B cell (primary cell): ENCODE measurements at regions not wholly inside any gene's neighbourhood (a gene's known extent, or its start where the extent isn't known, plus 50 kb on each side); places are given as distances from the start of the nearest gene placed in this dataset.

Experiments used
- ATAC-seq: fragments of 200-7000 bp; cut with Tn5 transposase; one replicate; pipeline ENCODE4 v1.10.0; 2021; ENCODE audit warnings: low read depth, mild to moderate bottlenecking, moderate number of reproducible peaks, moderate library complexity
- CTCF ChIA-PET: fragments of 350-600 bp; sonication (Branson Sonifier 250); formaldehyde crosslinking; loops from one replicate; lab custom pipeline; 2021; ENCODE audit warnings: antibody characterized with exemption, inconsistent platforms; lab: Charles Lee
- POLR2A ChIA-PET: fragments of 350-600 bp; sonication (Branson Sonifier 250); formaldehyde crosslinking; loops from one replicate; lab custom pipeline; 2021; ENCODE audit warnings: antibody characterized with exemption; lab: Charles Lee
- DNase-seq: peaks from one replicate; pipeline ENCODE4 v3.0.0; 2013
- H2AFZ ChIP-seq: 2 replicates; pipeline ENCODE4 v1.6.1; 2012; ENCODE audit warnings: mild to moderate bottlenecking, low read depth, low read length; ENCODE audit not compliant: insufficient read depth, poor library complexity, severe bottlenecking
- H3K27ac ChIP-seq, 2 donors: 1 replicate in 1 of 2; 2 replicates in 1 of 2; pipeline ENCODE4 v1.5.1; 2012 to 2013; ENCODE audit warnings: low read length in 2 of 2, mild to moderate bottlenecking in 2 of 2, moderate library complexity in 1 of 2
- H3K27me3 ChIP-seq, 4 experiments: fragments of 200-600 bp in 1 of 4; sonication (generic) in 1 of 4; replicated peaks in 1 of 4; 1 replicate in 2 of 4; 2 replicates in 2 of 4; pipeline versions ENCODE4 v1.6.1 to v1.7.0; 2013 to 2016; ENCODE audit warnings: low read length in 3 of 4, mild to moderate bottlenecking in 2 of 4, mixed read lengths in 1 of 4, moderate library complexity in 1 of 4; ENCODE audit not compliant: insufficient read depth in 4 of 4, control insufficient read depth in 3 of 4; ENCODE audit errors: control extremely low read depth in 1 of 4
- H3K36me3 ChIP-seq, 2 experiments: replicated peaks in 1 of 2; 1 replicate in 1 of 2; 2 replicates in 1 of 2; pipeline versions ENCODE4 v1.6.1 to v1.7.1; 2013; ENCODE audit warnings: low read length in 1 of 2; ENCODE audit not compliant: insufficient read depth in 2 of 2, control insufficient read depth in 1 of 2; ENCODE audit errors: control extremely low read depth in 1 of 2, extremely low read depth in 1 of 2
- H3K4me1 ChIP-seq, 2 donors: fragments of 200-600 bp in 1 of 2; sonication (generic) in 1 of 2; 1 replicate in 1 of 2; 2 replicates in 1 of 2; pipeline versions ENCODE4 v1.5.1 to v1.6.1; 2013 to 2017; ENCODE audit warnings: low read length in 2 of 2; ENCODE audit not compliant: control insufficient read depth in 2 of 2, insufficient read depth in 2 of 2
- H3K4me2 ChIP-seq: replicated peaks from 2 replicates; pipeline ENCODE3; 2012; ENCODE audit warnings: mild to moderate bottlenecking, low read depth, low read length; ENCODE audit not compliant: poor library complexity, severe bottlenecking
- H3K4me3 ChIP-seq, 5 experiments: fragments of 200-600 bp in 1 of 5; sonication (generic) in 1 of 5; 1 replicate in 3 of 5; 2 replicates in 2 of 5; pipeline versions ENCODE4 v1.5.1 to v1.7.0; 2011 to 2016; ENCODE audit warnings: low read length in 4 of 5, mild to moderate bottlenecking in 4 of 5, low read depth in 2 of 5, control low read depth in 1 of 5, moderate library complexity in 1 of 5; ENCODE audit not compliant: insufficient read depth in 1 of 5; ENCODE audit errors: control extremely low read depth in 1 of 5, extremely low read depth in 1 of 5
- H3K79me2 ChIP-seq: fragments of 200-600 bp; sonication (generic); one replicate; pipeline ENCODE4 v1.6.0; 2016; ENCODE audit warnings: low read length; ENCODE audit not compliant: control insufficient read depth, insufficient read depth
- H3K9ac ChIP-seq: fragments of 200-600 bp; sonication (generic); 2 replicates; pipeline ENCODE4 v1.6.1; 2017; ENCODE audit warnings: mild to moderate bottlenecking, low read length, moderate library complexity
- H3K9me3 ChIP-seq, 3 donors: one replicate each; pipeline versions ENCODE4 v1.6.1 to v1.7.1; 2013; ENCODE audit warnings: low read length in 2 of 3; ENCODE audit not compliant: control insufficient read depth in 2 of 3, insufficient read depth in 1 of 3; ENCODE audit errors: control extremely low read depth in 1 of 3
- H4K20me1 ChIP-seq: 2 replicates; pipeline ENCODE4 v1.6.0; 2012; ENCODE audit warnings: mild to moderate bottlenecking, low read length; ENCODE audit not compliant: insufficient read depth, control insufficient read depth, poor library complexity, severe bottlenecking
- H3K27ac Mint-ChIP-seq: one replicate; pipeline ENCODE4 v1.8.0; 2021; ENCODE audit warnings: mixed read lengths
- H3K27me3 Mint-ChIP-seq: one replicate; pipeline ENCODE4 v1.8.0; 2021; ENCODE audit warnings: mixed read lengths
- H3K4me1 Mint-ChIP-seq: one replicate; pipeline ENCODE4 v1.8.0; 2021; ENCODE audit warnings: mixed read lengths
- H3K4me3 Mint-ChIP-seq: one replicate; pipeline ENCODE4 v1.8.0; 2021; ENCODE audit warnings: mixed read lengths
- H3K9me3 Mint-ChIP-seq: one replicate; pipeline ENCODE4 v1.8.0; 2022; ENCODE audit warnings: mixed read lengths; ENCODE audit not compliant: insufficient read depth
- EZH2 ChIP-seq: IDR thresholded peaks from 2 replicates; pipeline ENCODE4 v1.6.1; 2012; ENCODE audit warnings: borderline replicate concordance, low read depth, mild to moderate bottlenecking, moderate library complexity, low read length; ENCODE audit not compliant: insufficient read depth, poor library complexity, severe bottlenecking
- WGBS: methylation state at CpG from one replicate; pipeline ENCODE4 v1.1.5; 2013; ENCODE audit warnings: missing lambda C conversion rate; ENCODE audit not compliant: insufficient coverage; 5-methylcytosine and 5-hydroxymethylcytosine counted together
- intact Hi-C: fragments of 100-400 bp; cut with micrococcal nuclease; formaldehyde crosslinking; loops from one replicate; pipeline ENCODE4 v1.10.0; 2022
- TF ChIP-seq, protein P1 (sequence below): fragments of 200-600 bp; IDR thresholded peaks from one replicate; pipeline ENCODE4 v1.8.0; 2022; ENCODE audit warnings: antibody characterized with exemption, mild to moderate bottlenecking

DNA sequence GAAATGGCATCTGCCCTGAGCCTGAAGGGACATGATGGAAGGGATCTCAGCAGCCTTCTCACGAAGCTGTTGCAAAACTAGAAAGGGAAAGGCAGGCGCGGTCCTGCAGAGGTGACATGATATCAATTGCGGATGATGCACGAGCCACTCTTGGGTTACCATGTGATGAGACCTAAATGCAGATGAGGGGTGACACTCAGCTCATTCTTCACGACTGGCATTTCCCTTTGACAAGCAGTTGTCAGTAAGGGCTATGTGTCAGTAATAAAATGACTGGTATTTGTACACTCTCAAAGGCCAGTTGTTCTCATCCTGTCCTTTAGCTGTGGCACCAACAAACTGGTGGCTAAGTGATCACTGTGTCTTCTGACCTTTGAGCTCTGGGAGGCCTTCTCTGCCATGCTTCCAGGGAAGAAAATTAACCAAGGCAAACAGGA, 273.6 kb downstream of the ETAA1 start:
- no peaks in the 10 kb centered on the region for H3K36me3 ChIP-seq
- H3K4me3 ChIP-seq, result no peak overlapping the region
- ChIA-PET CTCF (no interaction called here), POLR2A (no interaction called here)
- Mint-ChIP-seq H3K4me1 (no peaks in the 10 kb centered on the region), H3K4me3 (no peak overlapping the region), H3K27me3 (peaks cover 14% of the 10 kb centered on the region), H3K9me3 (no peaks in the 10 kb centered on the region), H3K27ac (no peak overlapping the region)
- no peaks in the 10 kb centered on the region for H3K27me3 ChIP-seq
- H3K9me3 ChIP-seq, result no peaks in the 10 kb centered on the region
- TF ChIP-seq, protein P1, sequence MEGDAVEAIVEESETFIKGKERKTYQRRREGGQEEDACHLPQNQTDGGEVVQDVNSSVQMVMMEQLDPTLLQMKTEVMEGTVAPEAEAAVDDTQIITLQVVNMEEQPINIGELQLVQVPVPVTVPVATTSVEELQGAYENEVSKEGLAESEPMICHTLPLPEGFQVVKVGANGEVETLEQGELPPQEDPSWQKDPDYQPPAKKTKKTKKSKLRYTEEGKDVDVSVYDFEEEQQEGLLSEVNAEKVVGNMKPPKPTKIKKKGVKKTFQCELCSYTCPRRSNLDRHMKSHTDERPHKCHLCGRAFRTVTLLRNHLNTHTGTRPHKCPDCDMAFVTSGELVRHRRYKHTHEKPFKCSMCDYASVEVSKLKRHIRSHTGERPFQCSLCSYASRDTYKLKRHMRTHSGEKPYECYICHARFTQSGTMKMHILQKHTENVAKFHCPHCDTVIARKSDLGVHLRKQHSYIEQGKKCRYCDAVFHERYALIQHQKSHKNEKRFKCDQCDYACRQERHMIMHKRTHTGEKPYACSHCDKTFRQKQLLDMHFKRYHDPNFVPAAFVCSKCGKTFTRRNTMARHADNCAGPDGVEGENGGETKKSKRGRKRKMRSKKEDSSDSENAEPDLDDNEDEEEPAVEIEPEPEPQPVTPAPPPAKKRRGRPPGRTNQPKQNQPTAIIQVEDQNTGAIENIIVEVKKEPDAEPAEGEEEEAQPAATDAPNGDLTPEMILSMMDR, result no peak
- TF ChIP-seq EZH2, result no peak
- H2AFZ ChIP-seq, result no peak overlapping the region
- no peaks in the 10 kb centered on the region for H3K4me1 ChIP-seq
- H3K4me2 ChIP-seq, result no peak overlapping the region
- WGBS, result 78% methylated on average over 6 of the region's 6 CpGs
- DNase-seq (no peak), ATAC-seq (no peak)
- intact Hi-C loops, result no loop called here
- H3K27ac ChIP-seq, result no peak overlapping the region
- H4K20me1 ChIP-seq, result no peaks in the 10 kb centered on the region
- no peak overlapping the region for H3K9ac ChIP-seq
- no peaks in the 10 kb centered on the region for H3K79me2 ChIP-seq

DNA sequence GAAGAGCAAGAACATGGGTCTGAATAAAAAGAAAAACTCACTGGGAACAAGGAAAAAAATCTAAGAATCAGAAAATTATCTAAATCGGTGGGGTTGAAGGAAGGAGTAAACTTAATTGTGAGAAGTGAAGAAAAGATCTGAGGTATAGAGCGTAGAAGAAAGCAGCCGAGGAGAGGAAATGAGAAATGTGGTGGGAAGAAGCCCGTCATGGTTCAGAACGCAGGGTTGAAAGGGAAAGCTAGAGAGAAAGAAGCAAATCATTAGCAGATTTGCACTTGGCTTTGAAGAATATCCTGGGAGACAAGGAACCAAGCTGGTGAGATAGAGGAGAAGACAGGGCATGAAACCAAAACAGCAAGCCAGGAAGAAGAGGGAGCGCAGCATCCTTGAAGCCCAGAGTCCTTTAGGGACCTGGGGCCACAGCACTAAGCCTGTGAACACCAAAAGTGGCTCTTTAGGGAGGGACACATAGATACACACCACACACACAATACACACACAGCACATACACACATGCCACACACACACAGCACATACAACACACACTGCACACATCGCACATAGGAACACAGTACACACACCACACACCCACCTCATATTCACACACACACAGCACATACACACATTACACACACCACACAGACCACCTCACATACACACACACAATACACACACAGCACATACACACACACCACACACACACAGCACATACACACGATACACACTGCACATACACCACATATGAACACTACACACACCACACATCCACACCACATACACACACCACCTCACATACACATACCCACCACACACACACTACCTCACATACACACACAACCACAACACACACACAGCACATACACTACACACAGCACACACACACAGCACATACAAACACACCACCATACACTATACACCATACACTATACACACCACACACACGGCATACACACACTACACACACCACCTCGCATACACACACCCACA, 274.6 kb downstream of the ETAA1 start:
- POLR2A ChIA-PET, result no interaction called here
- ATAC-seq (no peak), DNase-seq (no peak)
- H2AFZ ChIP-seq, result no peak overlapping the region
- no peak overlapping the region for H3K4me3 ChIP-seq
- intact Hi-C loops, result no loop called here
- H3K9me3 ChIP-seq, result no peaks in the 10 kb centered on the region
- H3K4me2 ChIP-seq, result no peak overlapping the region
- TF ChIP-seq, protein P1, result no peak
- TF ChIP-seq EZH2, result no peak
- H3K27me3 ChIP-seq, result no peaks in the 10 kb centered on the region
- no peak overlapping the region for H3K27ac Mint-ChIP-seq
- no peaks in the 10 kb centered on the region for H3K36me3 ChIP-seq
- no peak overlapping the region for H3K9ac ChIP-seq
- no peaks in the 10 kb centered on the region for H3K79me2 ChIP-seq
- no peaks in the 10 kb centered on the region for H3K9me3 Mint-ChIP-seq
- H3K27me3 Mint-ChIP-seq, result peaks cover 6% of the 10 kb centered on the region
- H3K4me1 ChIP-seq, result no peaks in the 10 kb centered on the region
- WGBS, result 86% methylated on average over 8 of the region's 10 CpGs
- H3K27ac ChIP-seq, result no peak overlapping the region
- no peak overlapping the region for H3K4me3 Mint-ChIP-seq
- H3K4me1 Mint-ChIP-seq, result no peaks in the 10 kb centered on the region
- CTCF ChIA-PET, result no interaction called here
- no peaks in the 10 kb centered on the region for H4K20me1 ChIP-seq
